ENCODE measurements at regions not wholly inside any gene's neighbourhood (a gene's known extent, or its start where the extent isn't known, plus 50 kb on each side); places are given as distances from the start of the nearest gene placed in this dataset.

- Histone ChIP-seq H3K36me3 (replicated peaks; ENCODE audit: insufficient read depth, low read length) (no peaks in the 10 kb centered on the region), H4K20me1 (ENCODE audit: insufficient read depth, low read length) (no peaks in the 10 kb centered on the region), H3K4me1 (ENCODE audit: low read length) (no peaks in the 10 kb centered on the region), H3K4me2 (ENCODE audit: low read depth, low read length) (no peak overlapping the region), H3K9me2 (replicated peaks; ENCODE audit: insufficient read depth, low read length) (no peaks in the 10 kb centered on the region), H3K27ac (ENCODE audit: low read length) (no peak overlapping the region), H3K4me3 (ENCODE audit: low read length) (no peak overlapping the region), H3K9ac (ENCODE audit: low read length) (no peak overlapping the region), H3K79me2 (ENCODE audit: low read length) (no peaks in the 10 kb centered on the region), H2AFZ (ENCODE audit: low read length) (no peak overlapping the region), H3F3A (ENCODE audit: insufficient read depth, low read length) (no peaks in the 10 kb centered on the region), H3K9me3 (replicated peaks; ENCODE audit: insufficient read depth, low read length) (no peaks in the 10 kb centered on the region), H3K27me3 (replicated peaks; ENCODE audit: insufficient read depth, low read length) (no peaks in the 10 kb centered on the region)
- TF ChIP-seq EZH2phosphoT487 (IDR thresholded peaks at IDR 0.05; ENCODE audit: low read length) (no peak), EZH2 (optimal IDR thresholded peaks at IDR 0.05; ENCODE audit: low read depth, low read length) (no peak)
- TF ChIP-seq, protein P1, sequence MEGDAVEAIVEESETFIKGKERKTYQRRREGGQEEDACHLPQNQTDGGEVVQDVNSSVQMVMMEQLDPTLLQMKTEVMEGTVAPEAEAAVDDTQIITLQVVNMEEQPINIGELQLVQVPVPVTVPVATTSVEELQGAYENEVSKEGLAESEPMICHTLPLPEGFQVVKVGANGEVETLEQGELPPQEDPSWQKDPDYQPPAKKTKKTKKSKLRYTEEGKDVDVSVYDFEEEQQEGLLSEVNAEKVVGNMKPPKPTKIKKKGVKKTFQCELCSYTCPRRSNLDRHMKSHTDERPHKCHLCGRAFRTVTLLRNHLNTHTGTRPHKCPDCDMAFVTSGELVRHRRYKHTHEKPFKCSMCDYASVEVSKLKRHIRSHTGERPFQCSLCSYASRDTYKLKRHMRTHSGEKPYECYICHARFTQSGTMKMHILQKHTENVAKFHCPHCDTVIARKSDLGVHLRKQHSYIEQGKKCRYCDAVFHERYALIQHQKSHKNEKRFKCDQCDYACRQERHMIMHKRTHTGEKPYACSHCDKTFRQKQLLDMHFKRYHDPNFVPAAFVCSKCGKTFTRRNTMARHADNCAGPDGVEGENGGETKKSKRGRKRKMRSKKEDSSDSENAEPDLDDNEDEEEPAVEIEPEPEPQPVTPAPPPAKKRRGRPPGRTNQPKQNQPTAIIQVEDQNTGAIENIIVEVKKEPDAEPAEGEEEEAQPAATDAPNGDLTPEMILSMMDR (IDR thresholded peaks at IDR 0.05; ENCODE audit: low read length), result no peak
- DNase-seq, result no peak
These were observed 135.7 kb upstream of the SLC7A14 start for GRCh38 chr3:170721563-170721962.

- Histone ChIP-seq H3K79me2 (ENCODE audit: low read length) (no peaks in the 10 kb centered on the region), H3K4me1 (ENCODE audit: low read length) (no peaks in the 10 kb centered on the region), H3K27ac (ENCODE audit: low read length) (no peak overlapping the region), H2AFZ (ENCODE audit: low read length) (no peak overlapping the region), H4K20me1 (ENCODE audit: insufficient read depth, low read length) (no peaks in the 10 kb centered on the region), H3F3A (ENCODE audit: insufficient read depth, low read length) (no peaks in the 10 kb centered on the region), H3K9me2 (replicated peaks; ENCODE audit: insufficient read depth, low read length) (no peaks in the 10 kb centered on the region), H3K4me2 (ENCODE audit: low read depth, low read length) (no peak overlapping the region), H3K9me3 (replicated peaks; ENCODE audit: insufficient read depth, low read length) (no peaks in the 10 kb centered on the region), H3K27me3 (replicated peaks; ENCODE audit: insufficient read depth, low read length) (no peaks in the 10 kb centered on the region), H3K36me3 (replicated peaks; ENCODE audit: insufficient read depth, low read length) (no peaks in the 10 kb centered on the region), H3K4me3 (ENCODE audit: low read length) (no peak overlapping the region), H3K9ac (ENCODE audit: low read length) (no peak overlapping the region)
- no peak for TF ChIP-seq EZH2phosphoT487 (IDR thresholded peaks at IDR 0.05; ENCODE audit: low read length)
- no peak for TF ChIP-seq EZH2 (optimal IDR thresholded peaks at IDR 0.05; ENCODE audit: low read depth, low read length)
- TF ChIP-seq, protein P1 (IDR thresholded peaks at IDR 0.05; ENCODE audit: low read length), result no peak
- DNase-seq, result no peak
These were observed 133.4 kb upstream of the SLC7A14 start for GRCh38 chr3:170719300-170719699.

GRCh38 chr3:170718848-170719247, 133.0 kb upstream of the SLC7A14 start:
- H3K9ac ChIP-seq (ENCODE audit: low read length), result no peak overlapping the region
- no peak for DNase-seq
- TF ChIP-seq, protein P1 (IDR thresholded peaks at IDR 0.05; ENCODE audit: low read length), result no peak
- TF ChIP-seq EZH2phosphoT487 (IDR thresholded peaks at IDR 0.05; ENCODE audit: low read length), result no peak

More at GRCh38 chr3:170718848-170719247, 133.0 kb upstream of the SLC7A14 start:
- no peaks in the 10 kb centered on the region for H3F3A ChIP-seq (ENCODE audit: insufficient read depth, low read length)
- H3K79me2 ChIP-seq (ENCODE audit: low read length), result no peaks in the 10 kb centered on the region
- H3K4me2 ChIP-seq (ENCODE audit: low read depth, low read length), result no peak overlapping the region
- H3K36me3 ChIP-seq (replicated peaks; ENCODE audit: insufficient read depth, low read length), result no peaks in the 10 kb centered on the region
- no peaks in the 10 kb centered on the region for H3K9me3 ChIP-seq (replicated peaks; ENCODE audit: insufficient read depth, low read length)
- no peaks in the 10 kb centered on the region for H3K27me3 ChIP-seq (replicated peaks; ENCODE audit: insufficient read depth, low read length)
- H2AFZ ChIP-seq (ENCODE audit: low read length), result no peak overlapping the region
- H3K9me2 ChIP-seq (replicated peaks; ENCODE audit: insufficient read depth, low read length), result no peaks in the 10 kb centered on the region
- no peak overlapping the region for H3K27ac ChIP-seq (ENCODE audit: low read length)
- H4K20me1 ChIP-seq (ENCODE audit: insufficient read depth, low read length), result no peaks in the 10 kb centered on the region
- no peaks in the 10 kb centered on the region for H3K4me1 ChIP-seq (ENCODE audit: low read length)
- H3K4me3 ChIP-seq (ENCODE audit: low read length), result no peak overlapping the region

Measured in MM.1S (cell line).